ENCODE measurements at regions not wholly inside any gene's neighbourhood (a gene's known extent, or its start where the extent isn't known, plus 50 kb on each side); places are given as distances from the start of the nearest gene placed in this dataset.
A peak's percentile ranks its signal among the peaks of the same experiment; 100 is the strongest.

DNA sequence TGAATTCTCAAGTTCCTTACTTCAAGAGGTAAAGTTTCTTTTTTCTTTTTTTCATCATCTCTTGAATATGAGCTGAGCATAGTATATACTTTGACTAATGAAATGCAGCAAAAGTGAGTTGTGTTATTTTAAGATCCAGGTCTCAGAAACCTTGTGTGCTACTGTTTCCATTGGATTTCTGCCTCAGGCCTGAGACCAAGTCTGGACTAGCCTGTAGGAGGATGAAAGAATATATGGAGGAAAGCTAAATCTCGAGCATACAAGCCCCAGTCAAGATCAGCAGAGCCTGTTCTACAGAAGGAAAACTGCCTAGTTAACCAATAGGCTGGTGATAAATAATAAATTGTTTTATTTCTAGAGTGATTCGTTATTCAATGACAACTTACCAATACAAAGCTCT, 652.5 kb downstream of the C12orf50 start:
- no peaks in the 10 kb centered on the region for H3K4me1 ChIP-seq
- no peaks in the 10 kb centered on the region for H3K9me3 ChIP-seq
- no peak for TF ChIP-seq POLR2A (IDR thresholded peaks at IDR 0.05)
- TF ChIP-seq POLR2AphosphoS5 (IDR thresholded peaks at IDR 0.05) = no peak
- no peak for TF ChIP-seq EP300 (IDR thresholded peaks at IDR 0.05)
- H3K27ac ChIP-seq = no peak overlapping the region
- 73% methylated on average over 2 of the region's 2 CpGs for WGBS, 2 donors
- H3K36me3 ChIP-seq = no peaks in the 10 kb centered on the region
- no peak overlapping the region for H3K4me3 ChIP-seq
- ATAC-seq (ENCODE audit: low FRiP score in 2 of 2) = no peak
- H3K27me3 ChIP-seq = no peaks in the 10 kb centered on the region
- DNase-seq = no peak

DNA sequence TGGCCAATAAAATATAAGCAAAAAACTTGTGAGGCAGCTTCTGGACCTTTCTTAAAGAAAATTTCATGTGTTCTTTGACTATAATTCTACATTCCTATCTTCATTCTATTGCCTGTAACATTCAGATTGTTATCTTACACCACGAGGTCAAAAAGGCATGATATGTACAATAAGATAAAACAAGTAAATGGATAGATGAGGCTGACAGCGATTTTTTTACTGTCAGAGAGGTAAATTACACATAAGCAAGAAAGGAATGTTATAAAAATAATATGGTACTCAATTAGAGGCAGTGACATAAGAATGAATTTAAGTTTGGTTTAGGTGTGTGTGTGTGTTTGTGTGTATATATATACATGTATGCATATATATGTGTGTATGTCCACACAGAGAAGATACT, 660.0 kb downstream of the C12orf50 start:
- no peak for ATAC-seq (ENCODE audit: low FRiP score in 2 of 2)
- Histone ChIP-seq H3K27ac (no peak overlapping the region), H3K36me3 (no peaks in the 10 kb centered on the region), H3K9me3 (no peaks in the 10 kb centered on the region), H3K27me3 (no peaks in the 10 kb centered on the region), H3K4me1 (no peaks in the 10 kb centered on the region), H3K4me3 (no peak overlapping the region)
- WGBS, 2 donors = 38 to 42% methylated on average over 2 of the region's 2 CpGs
- DNase-seq = no peak
- no peak for TF ChIP-seq EP300 (IDR thresholded peaks at IDR 0.05)
- TF ChIP-seq POLR2A (IDR thresholded peaks at IDR 0.05) = no peak

GRCh38 chr12:87368259-87368658, 660.9 kb downstream of the C12orf50 start:
- H3K9me3 ChIP-seq = no peaks in the 10 kb centered on the region
- no peak for ATAC-seq (ENCODE audit: low FRiP score in 2 of 2)
- H3K36me3 ChIP-seq = no peaks in the 10 kb centered on the region
- no peak for DNase-seq
- WGBS, 2 donors = 83 to 97% methylated on average over 1 of the region's 1 CpG
- no peak for TF ChIP-seq POLR2A (IDR thresholded peaks at IDR 0.05)
- no peak for TF ChIP-seq EP300 (IDR thresholded peaks at IDR 0.05)
- TF ChIP-seq POLR2AphosphoS5 (IDR thresholded peaks at IDR 0.05) = no peak
- TF ChIP-seq, protein P1, sequence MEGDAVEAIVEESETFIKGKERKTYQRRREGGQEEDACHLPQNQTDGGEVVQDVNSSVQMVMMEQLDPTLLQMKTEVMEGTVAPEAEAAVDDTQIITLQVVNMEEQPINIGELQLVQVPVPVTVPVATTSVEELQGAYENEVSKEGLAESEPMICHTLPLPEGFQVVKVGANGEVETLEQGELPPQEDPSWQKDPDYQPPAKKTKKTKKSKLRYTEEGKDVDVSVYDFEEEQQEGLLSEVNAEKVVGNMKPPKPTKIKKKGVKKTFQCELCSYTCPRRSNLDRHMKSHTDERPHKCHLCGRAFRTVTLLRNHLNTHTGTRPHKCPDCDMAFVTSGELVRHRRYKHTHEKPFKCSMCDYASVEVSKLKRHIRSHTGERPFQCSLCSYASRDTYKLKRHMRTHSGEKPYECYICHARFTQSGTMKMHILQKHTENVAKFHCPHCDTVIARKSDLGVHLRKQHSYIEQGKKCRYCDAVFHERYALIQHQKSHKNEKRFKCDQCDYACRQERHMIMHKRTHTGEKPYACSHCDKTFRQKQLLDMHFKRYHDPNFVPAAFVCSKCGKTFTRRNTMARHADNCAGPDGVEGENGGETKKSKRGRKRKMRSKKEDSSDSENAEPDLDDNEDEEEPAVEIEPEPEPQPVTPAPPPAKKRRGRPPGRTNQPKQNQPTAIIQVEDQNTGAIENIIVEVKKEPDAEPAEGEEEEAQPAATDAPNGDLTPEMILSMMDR (IDR thresholded peaks at IDR 0.05) = no peak
- no peaks in the 10 kb centered on the region for H3K27me3 ChIP-seq
- no peaks in the 10 kb centered on the region for H3K4me1 ChIP-seq
- H3K27ac ChIP-seq = no peak overlapping the region
- no peak overlapping the region for H3K4me3 ChIP-seq

DNA sequence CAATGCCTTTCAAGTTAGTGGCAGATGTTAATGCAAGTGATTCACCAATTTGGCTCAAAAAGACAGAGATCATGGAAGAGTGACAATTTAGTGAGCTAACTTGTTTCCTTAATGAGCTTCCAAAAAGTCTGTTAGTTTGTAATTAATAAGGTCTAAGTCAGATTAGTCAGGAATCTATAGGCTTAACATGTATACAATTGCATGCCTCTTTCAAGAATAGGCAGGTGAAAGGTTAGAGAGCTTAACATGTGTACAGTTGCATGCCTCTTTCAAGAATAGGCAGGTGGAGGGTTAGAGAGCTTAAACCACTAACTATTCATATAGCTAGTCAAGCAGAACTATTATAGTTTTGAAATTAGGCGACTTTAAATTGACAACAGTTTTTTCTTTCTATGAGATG, 663.8 kb downstream of the C12orf50 start:
- H3K4me1 ChIP-seq = no peaks in the 10 kb centered on the region
- peaks cover 0 to 11% (median 0%) of the 10 kb centered on the region in 4 donors for H3K9me3 ChIP-seq
- no peak overlapping the region for H3K27ac ChIP-seq
- DNase-seq (no peak), ATAC-seq (ENCODE audit: low FRiP score in 2 of 2) (no peak)
- no peak for TF ChIP-seq POLR2A (IDR thresholded peaks at IDR 0.05)
- no peak for TF ChIP-seq EP300 (IDR thresholded peaks at IDR 0.05)
- TF ChIP-seq POLR2AphosphoS5 (IDR thresholded peaks at IDR 0.05) = no peak
- TF ChIP-seq, protein P1 (IDR thresholded peaks at IDR 0.05) = no peak
- H3K27me3 ChIP-seq = no peaks in the 10 kb centered on the region
- H3K36me3 ChIP-seq = no peaks in the 10 kb centered on the region
- WGBS, 2 donors = 91 to 100% methylated on average over 1 of the region's 1 CpG
- H3K4me3 ChIP-seq = no peak overlapping the region

GRCh38 chr12:87363497-87364084, 665.6 kb downstream of the C12orf50 start:
- Histone ChIP-seq H3K4me1 (no peaks in the 10 kb centered on the region), H3K27me3 (no peaks in the 10 kb centered on the region), H3K27ac (no peak overlapping the region), H3K36me3 (no peaks in the 10 kb centered on the region), H3K9me3 (peaks cover 0 to 11% (median 3%) of the 10 kb centered on the region in 4 donors), H3K4me3 (no peak overlapping the region)
- no peak for ATAC-seq (ENCODE audit: low FRiP score in 2 of 2)
- WGBS, 2 donors = 89 to 97% methylated on average over 2 to 8 of the region's 8 CpGs
- TF ChIP-seq EP300 (IDR thresholded peaks at IDR 0.05) (no peak), POLR2A (IDR thresholded peaks at IDR 0.05) (no peak)
- DNase-seq = peak in 1 of 2 donors; percentile 0

GRCh38 chr12:87349681-87350080, 679.5 kb downstream of the C12orf50 start:
- 71 to 89% methylated on average over 3 of the region's 3 CpGs for WGBS, 2 donors
- Histone ChIP-seq H3K36me3 (no peaks in the 10 kb centered on the region), H3K9me3 (no peaks in the 10 kb centered on the region), H3K27ac (no peak overlapping the region), H3K4me3 (no peak overlapping the region), H3K27me3 (no peaks in the 10 kb centered on the region), H3K4me1 (no peaks in the 10 kb centered on the region)
- DNase-seq (no peak), ATAC-seq (ENCODE audit: low FRiP score in 2 of 2) (no peak)
- no peak for TF ChIP-seq POLR2A (IDR thresholded peaks at IDR 0.05)
- no peak for TF ChIP-seq POLR2AphosphoS5 (IDR thresholded peaks at IDR 0.05)
- TF ChIP-seq, protein P1 (IDR thresholded peaks at IDR 0.05) = no peak
- no peak for TF ChIP-seq EP300 (IDR thresholded peaks at IDR 0.05)

Data from upper lobe of left lung (tissue), 6 donors.